ENCODE measurements at regions not wholly inside any gene's neighbourhood (a gene's known extent, or its start where the extent isn't known, plus 50 kb on each side); places are given as distances from the start of the nearest gene placed in this dataset.

DNA sequence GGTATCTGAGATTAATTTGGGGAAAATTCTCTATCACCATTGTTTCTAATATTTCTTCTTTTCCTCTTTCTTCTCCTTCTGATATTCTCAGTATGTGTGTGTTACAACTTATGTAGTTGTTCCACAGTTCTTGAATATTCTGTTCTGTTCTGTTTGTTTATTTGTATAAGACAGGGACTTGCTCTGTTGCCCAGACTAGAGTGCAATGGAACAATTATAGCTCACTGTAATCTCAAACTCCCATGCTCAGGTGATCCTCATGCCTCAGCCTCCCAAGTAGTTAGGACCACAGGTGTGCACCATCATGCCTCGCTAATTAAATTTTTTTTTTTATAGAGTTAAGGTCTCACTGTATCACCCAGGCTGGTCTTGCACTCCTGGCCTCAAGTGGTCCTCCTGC lies 145.8 kb upstream of the TUT7 start:
- TF ChIP-seq, protein P1, sequence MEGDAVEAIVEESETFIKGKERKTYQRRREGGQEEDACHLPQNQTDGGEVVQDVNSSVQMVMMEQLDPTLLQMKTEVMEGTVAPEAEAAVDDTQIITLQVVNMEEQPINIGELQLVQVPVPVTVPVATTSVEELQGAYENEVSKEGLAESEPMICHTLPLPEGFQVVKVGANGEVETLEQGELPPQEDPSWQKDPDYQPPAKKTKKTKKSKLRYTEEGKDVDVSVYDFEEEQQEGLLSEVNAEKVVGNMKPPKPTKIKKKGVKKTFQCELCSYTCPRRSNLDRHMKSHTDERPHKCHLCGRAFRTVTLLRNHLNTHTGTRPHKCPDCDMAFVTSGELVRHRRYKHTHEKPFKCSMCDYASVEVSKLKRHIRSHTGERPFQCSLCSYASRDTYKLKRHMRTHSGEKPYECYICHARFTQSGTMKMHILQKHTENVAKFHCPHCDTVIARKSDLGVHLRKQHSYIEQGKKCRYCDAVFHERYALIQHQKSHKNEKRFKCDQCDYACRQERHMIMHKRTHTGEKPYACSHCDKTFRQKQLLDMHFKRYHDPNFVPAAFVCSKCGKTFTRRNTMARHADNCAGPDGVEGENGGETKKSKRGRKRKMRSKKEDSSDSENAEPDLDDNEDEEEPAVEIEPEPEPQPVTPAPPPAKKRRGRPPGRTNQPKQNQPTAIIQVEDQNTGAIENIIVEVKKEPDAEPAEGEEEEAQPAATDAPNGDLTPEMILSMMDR (IDR thresholded peaks at IDR 0.05; ENCODE audit: unreplicated experiment in 3 of 3) = no peak
- Mint-ChIP-seq H3K27ac (peak overlapping the region in 2 of 3 experiments; percentile 39 to 77), H3K27me3 (ENCODE audit: low read depth) (peaks cover 6% of the 10 kb centered on the region), H3K4me3 (no peak overlapping the region), H3K36me3 (ENCODE audit: low read depth) (peaks cover 3% of the 10 kb centered on the region), H3K4me1 (peaks cover 12% of the 10 kb centered on the region), H3K9me3 (peaks cover 9% of the 10 kb centered on the region)

DNA sequence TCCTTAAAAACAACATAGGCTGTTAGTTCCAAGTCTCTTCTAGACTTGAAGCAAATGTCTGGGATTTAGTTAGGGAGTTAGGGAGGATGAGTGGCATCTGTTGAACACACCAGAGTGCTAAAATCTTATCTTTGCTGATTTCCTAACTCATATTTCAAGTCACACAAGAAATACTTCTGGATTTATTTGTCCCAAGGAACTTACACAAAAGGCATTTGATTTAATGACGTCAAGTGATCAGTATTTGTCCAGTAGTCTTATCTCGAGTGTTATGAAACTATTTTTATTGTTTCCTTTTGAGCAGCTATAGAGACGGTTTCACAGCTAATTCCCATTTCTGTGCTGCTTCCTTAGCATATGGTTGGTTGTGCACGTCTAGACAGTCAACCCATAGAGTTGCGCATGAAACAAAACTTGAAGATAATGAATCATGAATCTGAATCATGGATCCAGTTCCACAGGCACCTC lies 140.5 kb upstream of the TUT7 start:
- peaks cover 5% of the 10 kb centered on the region for H3K9me3 Mint-ChIP-seq
- no peaks in the 10 kb centered on the region for H3K36me3 Mint-ChIP-seq (ENCODE audit: low read depth)
- H3K4me1 Mint-ChIP-seq = peaks cover 39% of the 10 kb centered on the region
- TF ChIP-seq, protein P1 (IDR thresholded peaks at IDR 0.05; ENCODE audit: unreplicated experiment in 3 of 3) = no peak
- H3K4me3 Mint-ChIP-seq = no peak overlapping the region
- H3K27me3 Mint-ChIP-seq (ENCODE audit: low read depth) = peaks cover 6% of the 10 kb centered on the region
- peak overlapping the region; percentile 75 to 84 (median 80) for H3K27ac Mint-ChIP-seq

DNA sequence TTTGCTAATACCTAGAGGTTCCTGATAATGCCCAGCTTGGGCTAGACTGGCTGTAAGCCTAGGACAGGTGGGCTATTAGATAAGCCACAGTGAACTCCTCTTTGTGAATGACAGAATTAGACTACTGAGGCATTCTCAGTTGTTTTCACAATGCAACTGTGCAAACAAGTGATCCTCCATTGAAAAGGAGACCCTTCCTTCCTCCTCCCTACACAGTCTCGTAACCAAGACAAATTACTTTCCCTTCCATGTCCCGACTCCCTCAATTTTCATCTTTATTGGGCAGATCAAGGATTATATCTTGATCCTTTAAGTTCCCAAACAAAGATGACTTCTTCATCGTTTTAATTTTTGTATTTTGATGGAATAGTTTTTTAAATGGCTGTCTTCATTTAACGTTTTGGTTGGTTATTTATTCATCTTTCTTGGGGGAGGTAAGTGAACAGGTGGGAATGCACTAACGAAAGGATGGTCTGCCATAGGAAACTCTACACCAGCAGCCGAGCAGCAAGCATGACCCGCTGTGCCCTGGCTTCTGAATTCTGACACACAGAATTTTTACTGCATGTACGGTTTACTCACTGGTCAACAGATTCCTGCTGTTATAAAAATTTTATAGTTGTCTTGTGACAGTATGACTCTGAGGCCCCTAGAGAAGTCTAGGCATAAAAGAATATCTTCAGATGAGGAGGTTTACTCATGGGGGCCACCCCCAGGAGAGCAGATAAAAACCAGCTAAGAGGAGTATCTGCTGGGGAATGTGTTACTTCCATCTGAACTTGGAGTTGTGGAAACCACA lies 137.5 kb upstream of the TUT7 start:
- H3K27ac Mint-ChIP-seq = peak overlapping the region; percentile 1 to 53 (median 24)
- no peak overlapping the region for H3K4me3 Mint-ChIP-seq
- TF ChIP-seq, protein P1 (IDR thresholded peaks at IDR 0.05; ENCODE audit: unreplicated experiment in 3 of 3) = no peak
- H3K36me3 Mint-ChIP-seq (ENCODE audit: low read depth) = no peaks in the 10 kb centered on the region
- H3K9me3 Mint-ChIP-seq = no peaks in the 10 kb centered on the region
- peaks cover 60% of the 10 kb centered on the region for H3K4me1 Mint-ChIP-seq
- peaks cover 4% of the 10 kb centered on the region for H3K27me3 Mint-ChIP-seq (ENCODE audit: low read depth)

DNA sequence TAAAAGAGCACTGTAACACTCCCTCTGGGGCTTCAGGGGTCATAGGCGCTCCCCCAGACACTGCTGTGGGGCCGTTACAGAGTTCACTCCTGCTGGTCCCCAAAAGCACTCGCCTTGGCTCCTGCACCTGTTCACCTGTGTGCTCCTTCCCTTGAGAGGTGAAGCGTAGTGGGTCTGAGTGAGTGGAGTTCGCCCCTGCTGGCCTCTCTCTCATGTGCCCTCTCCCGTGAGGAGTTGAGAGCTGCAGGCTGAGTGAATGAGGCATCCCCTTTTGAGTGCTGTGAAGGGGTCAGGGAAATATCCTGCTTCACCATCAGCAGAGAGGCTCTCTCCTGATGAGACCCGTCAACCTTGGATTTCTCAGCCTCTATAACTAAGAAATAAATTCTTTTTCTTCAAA lies 134.6 kb upstream of the TUT7 start:
- H3K4me3 Mint-ChIP-seq = no peak overlapping the region
- H3K36me3 Mint-ChIP-seq (ENCODE audit: low read depth) = no peaks in the 10 kb centered on the region
- TF ChIP-seq, protein P1 (IDR thresholded peaks at IDR 0.05; ENCODE audit: unreplicated experiment in 3 of 3) = no peak
- peak overlapping the region in 2 of 3 experiments; percentile 88 to 96 for H3K27ac Mint-ChIP-seq
- peaks cover 8% of the 10 kb centered on the region for H3K27me3 Mint-ChIP-seq (ENCODE audit: low read depth)
- peaks cover 58% of the 10 kb centered on the region for H3K4me1 Mint-ChIP-seq
- H3K9me3 Mint-ChIP-seq = no peaks in the 10 kb centered on the region

DNA sequence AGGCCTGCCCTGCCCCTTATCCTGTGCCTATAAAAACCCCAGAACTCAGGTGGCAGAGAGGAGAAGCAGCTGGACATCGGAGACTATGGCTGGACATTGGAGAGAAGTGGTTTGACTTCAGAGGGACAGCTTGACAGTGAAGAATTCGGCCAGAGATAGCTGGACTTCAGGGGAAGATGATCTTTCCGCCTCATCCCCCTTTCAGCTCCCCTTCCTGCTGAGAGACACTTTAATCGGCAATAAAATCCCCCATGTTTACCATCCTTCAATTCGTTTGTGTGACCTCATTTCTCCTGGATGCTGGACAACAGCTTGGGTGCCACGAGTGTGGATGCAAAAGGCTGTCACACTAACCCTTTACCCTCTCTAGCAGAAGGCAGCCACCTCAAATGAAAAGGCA lies 134.1 kb upstream of the TUT7 start:
- no peaks in the 10 kb centered on the region for H3K9me3 Mint-ChIP-seq
- peaks cover 63% of the 10 kb centered on the region for H3K4me1 Mint-ChIP-seq
- TF ChIP-seq, protein P1 (IDR thresholded peaks at IDR 0.05; ENCODE audit: unreplicated experiment in 3 of 3) = no peak
- H3K4me3 Mint-ChIP-seq = no peak overlapping the region
- peaks cover 9% of the 10 kb centered on the region for H3K27me3 Mint-ChIP-seq (ENCODE audit: low read depth)
- H3K36me3 Mint-ChIP-seq (ENCODE audit: low read depth) = no peaks in the 10 kb centered on the region
- H3K27ac Mint-ChIP-seq = peak overlapping the region; percentile 14 to 96 (median 88)

DNA sequence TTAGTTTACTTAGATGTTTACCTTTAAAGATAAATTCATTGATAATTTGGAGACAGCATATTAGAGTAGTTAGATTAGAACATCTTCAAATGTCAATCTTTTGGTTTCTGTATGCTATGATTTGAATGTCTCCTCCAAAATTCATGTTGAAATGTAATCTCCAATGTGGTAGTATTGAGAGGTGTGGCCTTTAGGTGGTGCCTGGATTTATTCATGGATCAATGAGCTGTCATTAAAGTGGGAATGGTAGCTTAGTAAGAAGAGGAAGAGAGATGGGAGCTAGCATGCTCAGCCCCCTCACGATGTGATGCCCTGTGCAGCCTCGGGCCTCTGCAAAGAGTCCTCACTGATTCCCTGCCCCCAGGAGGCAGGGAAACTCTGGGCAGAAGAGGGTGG lies 133.6 kb upstream of the TUT7 start:
- Mint-ChIP-seq H3K4me3 (no peak overlapping the region), H3K4me1 (peaks cover 67% of the 10 kb centered on the region), H3K27ac (peak overlapping the region; percentile 56 to 96 (median 88)), H3K9me3 (no peaks in the 10 kb centered on the region), H3K27me3 (ENCODE audit: low read depth) (peaks cover 11% of the 10 kb centered on the region), H3K36me3 (ENCODE audit: low read depth) (no peaks in the 10 kb centered on the region)
- TF ChIP-seq, protein P1 (IDR thresholded peaks at IDR 0.05; ENCODE audit: unreplicated experiment in 3 of 3) = no peak

All from nephron (organoid).